HG03460 (cell line): ENCODE measurements at regions not wholly inside any gene's neighbourhood (a gene's known extent, or its start where the extent isn't known, plus 50 kb on each side); places are given as distances from the start of the nearest gene placed in this dataset.

ENCODE experiments used
- ATAC-seq: cut with Tn5 transposase; IDR thresholded peaks from one replicate; pipeline ENCODE4 v1.9.1; 2021; ENCODE audit not compliant: unreplicated experiment

- no peak for ATAC-seq
These were observed 158.4 kb downstream of the SP3 start for GRCh38 chr2:173806761-173807160.

DNA sequence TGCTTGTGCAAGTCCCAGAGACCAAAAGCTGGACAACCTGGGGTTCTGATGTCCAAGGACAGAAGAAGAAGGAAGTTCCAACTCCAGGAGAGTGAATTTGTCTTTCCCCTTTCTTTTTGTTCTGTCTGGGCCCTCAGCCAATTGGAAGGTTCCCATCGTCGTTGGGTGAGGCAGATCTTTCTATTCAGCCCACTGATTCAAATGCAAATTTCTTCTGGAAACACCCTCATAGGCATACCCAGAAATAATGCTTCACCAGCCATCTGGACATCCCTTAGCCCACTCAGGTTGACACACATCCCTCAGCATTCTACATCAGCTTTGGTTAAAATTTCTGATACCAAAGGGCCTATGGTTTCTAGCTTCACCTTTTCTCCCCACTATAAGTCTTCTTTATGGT lies 156.5 kb downstream of the SP3 start:
- ATAC-seq, result no peak

- ATAC-seq, result no peak
These were observed 152.9 kb downstream of the SP3 start for GRCh38 chr2:173812321-173812720.

GRCh38 chr2:173814306-173814705 lies 150.9 kb downstream of the SP3 start:
- ATAC-seq, result no peak

- no peak for ATAC-seq
These were observed 149.4 kb downstream of the SP3 start for GRCh38 chr2:173815772-173816171.

GRCh38 chr2:173817582-173817981 lies 147.6 kb downstream of the SP3 start:
- ATAC-seq, result no peak

DNA sequence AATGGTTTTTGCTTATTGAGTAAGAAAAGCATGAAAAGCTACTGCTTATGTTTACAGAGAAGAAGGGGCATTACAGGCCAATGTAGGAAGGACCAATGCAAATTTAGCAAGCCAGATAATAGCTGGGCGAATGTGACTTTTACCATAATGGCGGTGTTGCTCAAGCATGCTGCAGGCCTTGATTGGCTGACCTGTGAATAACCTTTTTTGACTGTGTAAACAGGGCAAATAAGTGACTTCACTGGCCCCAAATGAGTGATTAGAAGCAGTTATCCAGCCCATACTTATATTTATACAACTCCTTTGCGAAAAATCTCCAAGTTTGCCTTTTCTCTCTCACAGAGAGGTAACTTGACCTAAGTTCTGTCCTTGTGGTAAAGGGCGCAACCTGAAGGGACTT lies 146.9 kb downstream of the SP3 start:
- ATAC-seq, result no peak

DNA sequence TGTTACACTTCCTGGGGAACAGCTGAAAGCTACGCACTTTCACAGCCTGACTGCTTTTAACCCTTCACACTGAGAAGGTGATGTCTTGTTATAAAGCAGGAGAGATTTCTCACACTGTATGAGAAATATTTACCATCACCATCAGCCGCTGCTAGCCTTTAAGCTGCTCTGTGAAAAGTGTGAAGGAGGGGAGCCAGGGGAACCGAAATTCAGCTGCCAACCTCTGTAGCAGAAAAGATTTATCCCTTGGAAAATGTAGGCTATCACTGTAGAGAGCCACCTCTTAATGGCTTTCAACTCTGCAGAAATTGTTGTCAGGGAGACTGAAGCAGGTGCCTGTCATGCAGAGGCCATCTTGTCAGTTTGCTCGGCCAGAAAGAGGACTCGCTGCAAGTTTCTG lies 145.3 kb downstream of the SP3 start:
- ATAC-seq, result no peak

DNA sequence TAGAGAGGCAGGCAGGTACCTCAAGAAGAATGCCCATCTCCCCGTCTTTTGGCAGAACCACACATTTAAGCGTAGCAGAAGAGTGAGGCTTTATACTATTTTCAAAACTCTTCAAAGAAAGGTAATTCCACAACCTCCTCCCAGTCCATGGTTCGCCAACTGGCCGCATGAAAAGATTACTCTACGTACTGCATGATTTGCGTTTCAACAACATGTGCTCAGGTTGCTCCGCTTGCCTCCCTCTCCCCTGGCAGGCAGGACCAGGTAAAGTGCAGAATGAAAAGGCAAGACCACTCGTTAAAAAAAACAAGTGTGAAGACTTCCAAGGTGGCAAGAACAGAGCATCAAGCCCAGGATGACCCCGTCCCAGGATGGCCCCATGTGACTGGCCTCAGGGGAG lies 143.7 kb downstream of the SP3 start:
- no peak for ATAC-seq

DNA sequence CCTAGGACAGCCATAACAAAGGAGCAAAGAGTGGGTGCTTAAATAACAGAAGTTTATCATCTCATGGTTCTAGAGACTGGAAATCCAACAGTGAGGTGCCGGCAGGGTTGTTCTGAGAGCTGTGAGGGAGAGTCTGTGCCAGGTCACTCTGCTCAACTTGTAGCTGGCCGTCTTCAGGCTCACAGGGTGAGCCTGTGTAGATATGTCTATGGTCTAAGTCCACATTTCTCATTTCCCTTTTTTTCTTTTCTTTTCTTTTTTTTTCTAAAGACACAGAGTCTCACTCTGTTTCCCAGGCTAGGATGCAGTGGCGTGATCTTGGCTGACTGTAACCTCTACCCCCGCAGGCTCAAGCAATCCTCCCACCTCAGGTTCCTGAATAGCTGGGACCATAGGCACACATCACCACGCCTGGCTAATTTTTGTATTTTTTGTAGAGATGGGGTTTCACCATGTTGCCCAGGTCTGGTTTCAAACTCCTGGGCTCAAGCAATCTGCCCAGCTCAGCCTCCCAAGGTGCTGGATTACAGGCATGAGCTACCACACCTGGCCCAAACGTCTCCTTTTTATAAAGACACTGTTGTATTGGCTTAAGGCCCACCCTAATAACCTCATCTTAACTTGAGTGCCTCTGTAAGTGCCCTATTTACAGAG lies 142.2 kb downstream of the SP3 start:
- ATAC-seq, result no peak

DNA sequence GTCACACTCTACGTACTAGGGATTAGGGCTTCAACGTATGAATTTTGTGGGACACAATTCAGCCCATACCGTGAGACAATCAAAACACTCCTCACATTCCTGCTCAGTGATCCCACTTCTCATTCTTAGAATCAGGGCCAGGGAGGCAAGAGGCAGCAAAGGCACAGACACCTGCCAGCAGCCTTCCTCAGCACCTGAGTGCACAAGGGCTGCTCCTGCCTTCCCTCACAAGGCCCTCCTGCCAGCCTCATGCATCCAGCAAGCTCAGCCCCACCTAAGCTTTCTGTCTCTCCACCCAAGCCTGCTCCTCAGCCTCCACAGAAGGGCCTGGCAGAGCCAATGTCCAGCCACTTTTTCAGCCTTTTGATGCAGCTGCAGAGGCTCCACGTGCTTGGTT lies 141.6 kb downstream of the SP3 start:
- no peak for ATAC-seq

GRCh38 chr2:173828189-173829142 lies 136.7 kb downstream of the SP3 start:
- ATAC-seq, result no peak

DNA sequence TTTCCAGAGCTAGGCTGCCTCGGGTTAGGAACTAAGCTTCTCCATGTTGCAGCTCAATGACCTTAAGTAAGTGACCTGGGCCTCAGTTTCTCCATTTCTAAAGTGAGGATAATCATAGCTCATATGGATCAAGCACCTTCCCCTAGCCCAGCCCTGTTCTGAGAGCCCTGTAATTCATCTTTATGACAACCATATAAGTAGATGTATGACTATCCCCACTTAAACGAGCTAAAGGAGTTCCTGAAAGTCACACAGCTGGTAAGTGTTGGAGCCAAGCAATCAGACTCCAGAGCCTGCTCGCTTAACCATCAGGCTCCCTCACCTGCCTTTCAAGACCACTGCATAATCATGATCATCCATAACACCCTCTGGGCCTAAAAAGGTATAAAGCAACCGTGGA lies 135.4 kb downstream of the SP3 start:
- ATAC-seq, result no peak

DNA sequence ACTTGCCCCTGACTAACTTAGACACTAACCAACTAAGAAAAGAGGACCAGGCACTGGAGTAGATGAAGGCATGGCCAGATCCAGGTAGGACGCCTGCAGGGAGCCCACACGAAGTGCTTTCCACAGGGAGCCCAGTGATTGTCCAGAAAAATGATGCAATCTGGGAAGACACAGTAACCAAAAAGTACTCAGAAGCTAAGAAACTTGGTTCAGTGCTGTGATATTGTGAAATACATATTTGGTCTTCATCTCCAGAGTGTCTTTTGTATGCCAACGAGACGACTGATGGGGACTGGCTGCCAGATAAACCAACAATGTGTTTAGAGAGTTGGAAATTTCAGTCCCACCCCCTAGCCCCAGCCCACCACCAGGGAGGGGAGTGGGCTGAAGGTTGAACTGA lies 135.0 kb downstream of the SP3 start:
- no peak for ATAC-seq

- ATAC-seq, result no peak
These were observed 133.6 kb downstream of the SP3 start for GRCh38 chr2:173831312-173832229.

- no peak for ATAC-seq
These were observed 131.0 kb downstream of the SP3 start for GRCh38 chr2:173834141-173834540.

- ATAC-seq, result no peak
These were observed 129.4 kb downstream of the SP3 start for GRCh38 chr2:173835726-173836125.

GRCh38 chr2:173841110-173841509 lies 124.1 kb downstream of the SP3 start:
- ATAC-seq, result no peak

GRCh38 chr2:173843526-173843925 lies 121.6 kb downstream of the SP3 start:
- ATAC-seq, result no peak

GRCh38 chr2:173851141-173851641 lies 114.0 kb downstream of the SP3 start:
- ATAC-seq, result no peak

- no peak for ATAC-seq
These were observed 111.0 kb downstream of the SP3 start for GRCh38 chr2:173854141-173854540.
